ENCODE measurements at regions not wholly inside any gene's neighbourhood (a gene's known extent, or its start where the extent isn't known, plus 50 kb on each side); places are given as distances from the start of the nearest gene placed in this dataset.

DNA sequence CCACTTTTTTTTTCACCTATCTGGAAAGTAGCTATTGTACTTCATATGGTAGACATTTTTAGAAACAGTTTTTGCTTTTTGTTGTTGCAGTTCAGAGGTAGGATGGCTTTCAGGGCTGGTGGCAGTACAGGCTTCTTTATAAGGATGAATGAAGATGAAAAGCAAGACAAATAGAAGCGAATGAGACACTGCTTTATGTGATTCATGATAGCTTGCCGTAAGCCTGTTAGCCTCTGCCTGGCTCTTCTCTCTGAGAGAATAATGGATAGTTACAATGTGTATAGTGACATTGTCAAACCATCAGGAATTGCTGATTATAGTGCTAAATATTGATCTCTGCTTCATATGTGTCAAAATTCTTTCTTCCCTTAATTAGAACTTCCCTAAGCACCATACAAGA lies 173.7 kb downstream of the NR4A2 start:
- no peak for DNase-seq

DNA sequence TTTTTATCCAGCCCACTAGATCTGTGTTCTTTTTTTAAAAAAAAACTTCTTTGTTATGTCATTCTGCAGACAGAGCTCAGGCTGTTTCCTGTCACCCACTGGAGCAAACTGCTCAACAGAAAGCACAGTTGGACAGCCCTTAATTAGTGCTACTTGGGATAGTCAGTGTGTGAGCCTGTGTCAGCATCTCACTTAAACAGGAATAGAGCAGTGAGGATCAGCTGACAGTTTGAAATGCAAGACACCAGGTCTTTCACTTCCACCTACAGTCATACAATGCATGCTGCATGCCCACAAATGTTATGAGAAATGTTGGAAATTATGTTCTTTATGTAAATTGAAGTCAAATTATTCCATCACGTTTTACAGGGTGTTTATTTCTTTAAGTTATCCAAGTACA lies 174.9 kb downstream of the NR4A2 start:
- no peak for DNase-seq

DNA sequence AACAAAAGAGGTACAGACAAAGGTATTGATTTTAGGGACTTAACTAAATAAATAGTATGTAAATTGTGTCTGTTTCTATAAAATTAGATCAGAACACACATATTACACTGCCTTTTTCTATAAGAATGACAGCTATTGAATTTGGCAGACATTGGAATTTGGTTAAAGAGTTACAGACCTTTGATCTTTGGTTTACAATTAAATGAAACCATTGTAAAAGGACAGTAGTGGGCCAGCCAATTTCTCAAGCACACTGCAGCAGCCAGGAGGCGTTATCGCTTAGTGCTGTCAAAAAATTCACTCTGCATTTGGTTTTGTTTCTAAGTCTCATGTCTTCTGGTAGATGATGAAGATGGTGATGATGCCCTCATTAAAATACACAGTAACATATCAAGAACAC lies 175.9 kb downstream of the NR4A2 start:
- DNase-seq: no peak

- DNase-seq: no peak
Observed at GRCh38 chr2:156155319-156155718, 177.2 kb downstream of the NR4A2 start.

DNA sequence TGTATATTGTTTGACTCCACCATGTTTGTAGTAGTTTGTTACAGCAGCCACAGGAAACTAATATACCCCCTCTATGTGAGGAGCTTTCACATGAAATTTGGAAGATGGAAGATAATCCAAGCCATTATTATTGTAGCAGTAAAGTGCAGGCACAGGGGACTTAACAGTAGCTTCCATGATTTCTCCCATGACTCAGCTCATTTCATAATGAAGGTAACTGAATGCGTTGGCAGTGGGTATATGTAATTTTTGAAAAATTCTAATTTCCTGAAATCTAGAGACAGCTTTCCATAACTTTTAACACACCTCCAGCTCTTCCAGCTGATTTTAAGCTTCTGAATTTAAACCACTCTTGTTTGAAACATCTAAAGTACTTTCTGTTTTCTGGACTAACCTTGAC lies 181.2 kb downstream of the NR4A2 start:
- no peak for DNase-seq

GRCh38 chr2:156147594-156148330 lies 184.8 kb downstream of the NR4A2 start:
- DNase-seq: no peak

DNA sequence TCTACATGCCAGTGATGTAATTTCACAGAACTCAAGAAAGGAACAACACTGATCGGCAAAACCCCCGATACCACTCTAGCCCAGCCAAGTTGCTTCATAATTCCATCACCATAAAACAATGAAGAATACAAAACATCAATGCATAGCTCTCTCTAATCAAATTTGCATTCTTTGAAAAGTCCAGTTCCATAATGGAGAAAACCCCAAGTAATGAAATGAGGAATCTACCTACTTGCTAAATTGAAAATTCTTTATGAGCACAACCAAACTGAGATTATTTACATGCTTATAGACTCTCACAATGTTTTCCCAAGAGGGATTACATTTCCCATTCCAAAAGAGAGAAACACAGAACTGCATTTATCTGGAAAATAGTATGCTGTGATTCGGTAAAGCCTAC lies 186.5 kb downstream of the NR4A2 start:
- no peak for DNase-seq

DNA sequence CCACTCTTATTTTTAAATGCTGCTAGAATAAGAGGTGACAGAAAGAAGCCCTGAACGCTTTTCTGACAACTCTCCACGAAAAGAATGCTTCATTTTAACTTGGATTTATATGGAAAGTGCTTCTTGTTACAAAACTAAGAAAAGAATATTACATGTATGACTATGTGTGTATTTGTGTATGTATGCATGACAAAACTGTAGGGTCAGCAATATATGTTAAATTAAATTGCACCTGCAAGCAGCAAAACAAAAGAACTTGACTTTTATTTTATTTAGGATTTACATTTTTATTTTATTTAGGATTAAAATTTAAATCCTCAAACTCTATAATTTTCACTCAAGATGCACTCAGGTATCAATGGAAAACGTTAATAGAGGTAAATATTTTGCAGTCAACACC lies 187.1 kb downstream of the NR4A2 start:
- DNase-seq: no peak

DNA sequence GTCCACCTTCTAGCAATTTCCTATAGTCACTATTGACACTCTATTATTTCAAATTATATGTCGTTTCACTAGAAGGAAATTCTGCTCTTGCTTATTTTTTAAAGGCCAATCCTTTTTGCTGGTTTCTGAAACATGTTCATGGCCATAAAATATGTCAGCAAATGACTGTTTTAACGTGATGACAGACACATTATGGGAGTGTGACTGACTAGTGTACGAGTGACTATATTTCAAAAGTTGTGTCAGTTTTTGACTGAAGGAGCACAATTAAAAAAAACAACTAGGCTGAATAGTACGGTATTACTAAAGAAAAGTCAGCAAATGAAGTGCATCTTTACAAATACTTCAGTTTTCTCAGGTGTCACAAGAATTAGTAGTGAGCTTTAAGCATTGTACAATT lies 196.0 kb downstream of the NR4A2 start:
- DNase-seq: no peak

DNA sequence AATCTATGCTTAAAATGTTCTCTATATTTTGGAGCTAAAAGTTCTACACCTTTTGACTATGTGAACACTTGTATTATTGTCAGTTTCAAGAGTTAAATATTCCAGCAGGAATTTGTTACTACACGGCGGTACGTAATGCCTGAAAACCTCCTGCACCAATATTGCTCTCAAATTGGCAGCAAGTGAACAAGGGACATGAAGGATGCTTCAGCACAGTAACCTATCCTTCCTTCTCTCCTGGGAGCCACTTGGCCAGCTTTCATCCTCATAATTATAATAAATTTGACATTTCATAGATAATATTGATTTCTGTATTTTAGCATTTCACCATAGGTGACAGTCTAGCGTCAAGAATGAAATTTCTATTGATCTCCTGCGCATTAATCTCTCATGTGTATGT lies 197.6 kb downstream of the NR4A2 start:
- DNase-seq: no peak

- DNase-seq: no peak
Observed at GRCh38 chr2:156132941-156133340, 199.6 kb downstream of the NR4A2 start.

DNA sequence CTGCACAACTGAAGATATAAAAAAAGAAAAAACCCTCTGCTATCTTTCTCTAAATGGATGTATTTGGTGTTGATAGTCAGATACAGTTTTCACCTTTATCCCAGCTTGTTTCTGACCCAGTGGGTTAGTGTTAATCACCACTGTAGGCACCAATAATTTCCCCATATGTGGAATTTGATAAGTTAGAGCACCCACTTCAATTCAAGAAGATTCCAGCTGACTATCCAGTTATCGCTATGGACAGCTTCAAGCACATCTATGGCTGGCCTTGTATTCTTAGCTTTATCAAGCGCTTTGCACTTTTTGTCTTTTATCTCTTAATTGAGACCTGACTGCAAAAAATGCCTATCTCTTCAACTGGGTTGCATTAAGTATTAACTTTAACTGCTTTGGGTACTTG lies 200.4 kb downstream of the NR4A2 start:
- no peak for DNase-seq

GRCh38 chr2:156129227-156129626 lies 203.3 kb downstream of the NR4A2 start:
- DNase-seq: no peak

- DNase-seq: no peak
Observed at GRCh38 chr2:156125018-156125417, 207.5 kb downstream of the NR4A2 start.

DNA sequence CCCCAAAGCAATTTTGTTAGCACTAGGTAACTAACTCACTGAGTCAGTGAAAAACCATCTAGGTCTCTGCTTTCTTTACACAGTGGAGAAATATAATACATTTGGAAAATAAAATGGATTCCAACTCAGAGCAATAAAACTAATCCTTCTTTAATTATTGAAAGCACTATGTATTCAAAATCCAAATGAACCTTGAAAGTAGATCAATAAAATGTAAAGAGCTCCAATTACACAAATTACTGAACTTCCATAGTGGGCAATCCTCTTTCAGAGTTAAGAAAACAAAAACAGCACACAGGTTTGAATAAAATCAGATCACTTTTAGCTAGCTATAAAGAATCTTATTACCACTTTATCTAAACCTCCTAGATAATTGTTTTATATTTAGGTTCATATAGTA lies 208.1 kb downstream of the NR4A2 start:
- DNase-seq: no peak

- DNase-seq: no peak
Observed at GRCh38 chr2:156118753-156119416, 213.6 kb downstream of the NR4A2 start.

GRCh38 chr2:156116113-156116512 lies 216.4 kb downstream of the NR4A2 start:
- DNase-seq: no peak

GRCh38 chr2:156115338-156115737 lies 217.2 kb downstream of the NR4A2 start:
- DNase-seq: no peak

DNA sequence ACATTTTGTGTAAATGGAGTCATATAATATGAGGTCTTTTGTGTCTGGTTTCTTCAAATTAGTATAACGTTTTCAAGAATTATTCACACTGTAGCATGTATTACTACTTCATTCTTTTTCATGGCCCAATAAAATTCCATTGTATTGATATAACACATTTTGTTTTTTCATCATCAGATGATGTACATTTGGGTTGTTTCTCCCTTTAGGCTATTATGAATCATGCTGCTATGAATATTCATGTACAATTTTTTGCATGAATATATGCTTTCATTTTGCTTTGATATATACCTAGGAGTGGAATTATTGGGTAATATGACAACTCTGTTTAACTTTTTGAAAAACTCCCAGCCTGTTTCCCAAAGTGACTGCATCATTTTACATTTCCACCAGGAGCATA lies 220.2 kb downstream of the NR4A2 start:
- no peak for DNase-seq

- DNase-seq: no peak
Observed at GRCh38 chr2:156110890-156111289, 221.6 kb downstream of the NR4A2 start.

- DNase-seq: no peak
Observed at GRCh38 chr2:156099382-156099781, 233.1 kb downstream of the NR4A2 start.

DNA sequence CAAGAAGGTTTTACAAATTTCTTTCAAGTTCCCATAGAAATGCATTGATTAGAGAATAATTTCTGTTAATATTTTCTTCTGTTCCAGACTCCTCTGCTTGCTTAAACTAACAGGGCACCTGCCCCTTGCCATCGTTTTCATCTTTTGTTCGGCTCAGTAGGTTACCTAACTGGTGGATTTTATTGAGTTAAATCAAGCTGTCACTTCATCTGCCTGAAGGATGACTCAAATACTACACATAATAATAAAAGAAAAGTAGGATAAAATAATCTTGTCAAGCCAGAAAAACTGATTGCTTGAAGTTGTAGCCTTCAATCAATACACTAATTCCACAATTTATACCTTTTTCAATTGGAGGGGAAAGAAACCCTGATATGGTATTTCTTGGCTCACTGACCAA lies 234.0 kb downstream of the NR4A2 start:
- DNase-seq: no peak

GRCh38 chr2:156088587-156088986 lies 243.9 kb downstream of the NR4A2 start:
- no peak for DNase-seq

DNA sequence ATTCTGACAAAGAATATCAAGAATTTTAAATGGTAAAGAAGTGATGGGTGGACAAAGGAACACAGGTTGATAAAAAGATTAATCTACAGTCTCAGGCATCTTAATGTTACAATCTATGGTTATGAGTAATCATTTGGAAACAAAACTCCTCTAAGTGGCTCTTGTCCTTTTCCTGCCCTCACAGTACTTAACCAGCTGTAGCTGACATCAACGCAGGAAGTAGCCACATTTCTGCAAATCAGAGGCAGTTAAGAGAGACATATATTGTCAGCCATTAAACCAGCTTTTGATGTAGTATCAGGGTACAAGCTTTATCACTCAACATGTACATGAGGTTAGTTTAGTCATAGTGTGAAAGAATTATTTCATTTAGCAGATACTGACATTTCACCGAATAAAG lies 244.6 kb downstream of the NR4A2 start:
- no peak for DNase-seq
